GM12874 (cell line): ENCODE measurements at regions not wholly inside any gene's neighbourhood (a gene's known extent, or its start where the extent isn't known, plus 50 kb on each side); places are given as distances from the start of the nearest gene placed in this dataset.

Experiments
- CTCF ChIP-seq: IDR thresholded peaks from 2 replicates; pipeline ENCODE4 v1.5.1; 2011; ENCODE audit warnings: low read depth, mild to moderate bottlenecking, control low read depth, low read length, moderate library complexity; ENCODE audit not compliant: insufficient read depth

- TF ChIP-seq CTCF: no peak
Measured at GRCh38 chr12:61037792-61038191, 1222.4 kb upstream of the USP15 start.

- TF ChIP-seq CTCF: no peak
Measured at GRCh38 chr12:61043838-61044237, 1216.4 kb upstream of the USP15 start.

- no peak for TF ChIP-seq CTCF
Measured at GRCh38 chr12:61044766-61045165, 1215.4 kb upstream of the USP15 start.

GRCh38 chr12:61070640-61071414 is 1189.4 kb upstream of the USP15 start:
- TF ChIP-seq CTCF: no peak

GRCh38 chr12:61072717-61073116 is 1187.5 kb upstream of the USP15 start:
- no peak for TF ChIP-seq CTCF

GRCh38 chr12:61095111-61095510 is 1165.1 kb upstream of the USP15 start:
- no peak for TF ChIP-seq CTCF

- TF ChIP-seq CTCF: no peak
Measured at GRCh38 chr12:61098031-61098580, 1162.1 kb upstream of the USP15 start.
